ENCODE measurements at regions not wholly inside any gene's neighbourhood (a gene's known extent, or its start where the extent isn't known, plus 50 kb on each side); places are given as distances from the start of the nearest gene placed in this dataset.

DNA sequence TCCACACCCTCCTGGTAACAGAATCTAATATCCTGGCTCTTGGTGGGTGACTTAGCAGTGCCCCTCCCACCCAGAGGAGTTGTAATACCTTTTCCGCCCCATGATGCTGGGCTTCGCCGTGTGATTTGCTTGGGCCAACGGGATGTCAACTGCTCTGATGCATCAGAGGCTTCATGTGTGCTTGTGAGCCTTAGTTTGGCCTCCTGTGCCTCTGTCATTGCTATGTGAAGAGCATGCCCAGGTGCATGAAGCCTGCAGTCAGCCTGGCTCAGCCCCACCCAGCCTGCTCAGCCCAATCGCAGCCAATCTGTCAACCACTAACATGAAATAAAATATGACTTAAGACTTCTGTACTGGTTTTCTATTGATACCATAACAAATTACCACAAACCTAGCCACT lies 201.2 kb upstream of the RPL38 start (continued):
- no peak for TF ChIP-seq TAF1 (IDR thresholded peaks at IDR 0.05; ENCODE audit: low read depth, low read length)
- TF ChIP-seq RFX5 (IDR thresholded peaks at IDR 0.05; ENCODE audit: borderline replicate concordance, low read depth, low read length), result no peak
- TF ChIP-seq KDM1A (IDR thresholded peaks at IDR 0.05; ENCODE audit: borderline replicate concordance, low read length), result no peak
- no peak for TF ChIP-seq FOSL1 (IDR thresholded peaks at IDR 0.05; ENCODE audit: insufficient read depth, low read depth, low read length)
- TF ChIP-seq KDM5A (IDR thresholded peaks at IDR 0.05; ENCODE audit: low read length), result no peak
- TF ChIP-seq GABPA (IDR thresholded peaks at IDR 0.05; ENCODE audit: borderline replicate concordance, insufficient read depth, low read length), result no peak
